UCSD-AML1 (cell line): ENCODE measurements at regions not wholly inside any gene's neighbourhood (a gene's known extent, or its start where the extent isn't known, plus 50 kb on each side); places are given as distances from the start of the nearest gene placed in this dataset.

Experiments used
- DNase-seq: peaks from one replicate; lab custom pipeline; 2025; ENCODE audit not compliant: unreplicated experiment; lab: John Stamatoyannopoulos, UW

GRCh38 chr15:89400116-89400781, 65.6 kb upstream of the POLG start:
- no peak for DNase-seq

DNA sequence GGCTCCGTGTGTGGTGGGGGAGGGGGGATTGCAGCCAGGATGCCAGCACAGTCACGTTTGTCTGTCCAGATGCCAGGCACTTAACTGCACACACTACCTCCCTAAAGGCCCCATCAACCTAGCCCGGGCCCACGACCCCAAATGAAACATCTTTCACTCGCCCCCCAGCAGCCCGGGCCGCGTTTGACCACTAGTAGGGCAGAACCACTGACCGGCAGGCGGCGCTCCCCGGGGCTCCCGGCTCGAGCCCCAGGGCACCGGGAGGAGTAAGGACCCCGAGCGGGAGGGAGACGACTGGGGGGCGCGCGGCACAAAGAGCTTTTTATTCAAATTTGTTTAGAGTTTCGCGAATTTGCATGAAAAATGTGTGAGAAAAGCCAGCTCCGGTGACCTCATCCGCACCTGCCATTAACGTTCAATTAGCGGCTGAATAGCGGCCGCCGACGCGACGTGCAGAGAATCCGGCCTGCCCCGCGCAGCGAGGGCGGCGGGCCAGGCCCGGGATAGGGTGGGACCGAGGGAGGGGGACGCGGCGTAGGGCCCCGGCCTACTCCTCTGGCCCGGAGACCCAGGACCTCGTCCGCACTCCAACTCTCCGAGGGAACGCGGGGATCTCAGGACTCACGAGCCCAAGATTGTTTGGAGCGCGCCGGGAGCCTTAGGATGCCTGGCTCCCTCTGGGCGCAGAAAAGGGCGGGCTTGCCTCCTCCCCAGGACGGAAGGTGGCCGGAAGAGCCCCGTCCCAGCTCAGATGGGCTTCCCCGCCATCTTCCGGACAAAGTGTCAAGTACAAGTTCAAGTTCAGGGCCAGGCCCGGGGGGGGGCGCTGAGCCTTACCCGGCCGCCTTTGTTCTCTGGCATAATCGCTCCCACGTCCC, 64.9 kb upstream of the POLG start:
- DNase-seq = no peak

DNA sequence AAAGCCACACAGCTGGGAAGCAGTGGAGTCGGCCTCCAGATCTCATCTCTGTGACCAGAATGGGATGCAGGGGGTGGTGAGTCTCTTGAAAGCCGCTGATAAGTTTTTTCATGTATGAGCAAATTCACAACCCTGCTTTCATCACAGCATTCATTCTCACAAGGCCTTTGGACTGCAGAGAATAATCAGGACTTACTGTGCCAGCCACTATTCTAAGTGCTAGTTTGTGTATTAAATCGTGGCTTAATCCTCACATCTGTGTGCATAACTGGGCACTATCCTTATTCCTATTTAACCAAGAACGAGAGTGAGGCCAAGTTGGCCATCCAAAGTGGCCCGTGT, 64.2 kb upstream of the POLG start:
- DNase-seq = no peak

DNA sequence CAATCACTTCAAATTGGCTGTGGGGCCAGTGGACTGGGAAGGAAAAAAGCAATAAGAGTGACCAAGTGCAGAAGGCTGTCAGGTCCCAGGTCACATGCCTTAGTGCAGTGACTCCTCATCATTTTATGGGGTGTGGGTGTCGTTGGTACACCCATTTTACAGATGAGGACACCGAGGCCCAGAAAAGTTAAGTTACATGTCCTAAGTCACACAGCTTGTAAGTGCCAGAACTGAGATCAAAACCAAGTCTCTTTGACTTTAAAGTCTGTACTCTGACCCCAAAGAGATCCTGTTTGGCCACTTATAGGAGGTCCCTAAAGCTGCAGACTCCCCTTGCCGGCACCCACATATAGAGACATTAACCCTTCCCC, 63.0 kb upstream of the POLG start:
- no peak for DNase-seq

- DNase-seq = no peak
Observed at GRCh38 chr15:89396723-89397652, 62.4 kb upstream of the POLG start.

- DNase-seq = peak; percentile 49
Observed at GRCh38 chr15:89395996-89396395, 61.4 kb upstream of the POLG start.

DNA sequence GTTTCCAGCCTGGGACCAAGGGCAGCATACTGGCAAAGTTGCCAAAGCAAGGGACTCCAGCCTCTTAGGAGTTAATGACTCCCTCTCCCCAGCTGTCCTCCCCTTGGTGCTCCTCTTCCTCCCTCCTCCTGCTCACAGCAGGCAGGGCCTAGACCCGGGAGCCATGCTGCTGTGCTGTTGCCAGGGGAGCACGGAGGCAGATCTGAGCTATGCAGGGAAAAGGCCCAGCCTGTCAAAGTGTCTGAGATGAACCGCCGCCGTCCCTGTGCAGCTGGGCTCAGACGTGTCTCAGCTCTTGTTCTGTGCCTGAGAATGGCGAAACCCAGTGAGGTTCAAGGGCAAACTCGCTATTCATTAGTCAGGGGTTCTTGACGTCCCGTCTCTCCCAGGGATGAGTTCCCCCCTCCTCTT, 60.8 kb upstream of the POLG start:
- DNase-seq = no peak

DNA sequence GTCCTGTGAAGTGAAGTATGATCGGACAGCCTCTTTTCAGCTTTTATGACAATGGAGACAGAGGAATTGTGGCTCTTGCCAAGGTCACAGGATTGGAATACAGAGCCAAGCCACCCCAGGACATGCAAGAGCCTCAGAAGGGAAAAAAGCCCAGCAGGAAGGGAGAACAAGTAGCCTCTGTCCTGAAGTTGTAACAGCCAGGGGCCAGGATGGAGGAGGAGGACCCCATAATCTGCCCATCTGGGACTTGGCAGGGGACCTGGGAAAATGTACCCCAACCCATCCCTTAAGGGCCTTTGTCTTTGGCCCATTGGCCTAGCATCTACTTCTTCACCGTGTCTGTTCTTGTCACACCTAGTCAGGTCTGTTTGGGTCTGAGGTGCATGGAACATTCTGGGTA, 60.4 kb upstream of the POLG start:
- DNase-seq = no peak

DNA sequence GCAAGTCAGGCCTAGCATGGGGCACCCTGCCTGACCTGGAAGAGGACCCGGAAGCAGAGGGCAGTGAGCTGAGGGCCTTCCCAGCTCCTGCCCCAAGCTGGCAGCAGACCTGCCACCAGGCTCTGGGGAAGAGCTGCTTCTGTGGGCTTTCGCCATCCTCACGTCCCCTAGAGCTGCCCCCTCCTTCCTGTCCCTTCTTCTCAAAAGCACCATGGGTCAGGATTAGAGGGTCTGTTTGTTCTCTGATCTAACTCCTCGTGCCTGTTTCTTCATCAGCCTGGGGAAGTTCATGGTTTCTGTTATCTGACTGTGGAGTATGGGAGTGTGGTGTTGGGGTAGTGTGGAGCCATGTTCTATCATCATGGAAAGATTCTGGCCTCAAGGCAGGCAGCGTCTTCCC, 58.4 kb upstream of the POLG start:
- no peak for DNase-seq

DNA sequence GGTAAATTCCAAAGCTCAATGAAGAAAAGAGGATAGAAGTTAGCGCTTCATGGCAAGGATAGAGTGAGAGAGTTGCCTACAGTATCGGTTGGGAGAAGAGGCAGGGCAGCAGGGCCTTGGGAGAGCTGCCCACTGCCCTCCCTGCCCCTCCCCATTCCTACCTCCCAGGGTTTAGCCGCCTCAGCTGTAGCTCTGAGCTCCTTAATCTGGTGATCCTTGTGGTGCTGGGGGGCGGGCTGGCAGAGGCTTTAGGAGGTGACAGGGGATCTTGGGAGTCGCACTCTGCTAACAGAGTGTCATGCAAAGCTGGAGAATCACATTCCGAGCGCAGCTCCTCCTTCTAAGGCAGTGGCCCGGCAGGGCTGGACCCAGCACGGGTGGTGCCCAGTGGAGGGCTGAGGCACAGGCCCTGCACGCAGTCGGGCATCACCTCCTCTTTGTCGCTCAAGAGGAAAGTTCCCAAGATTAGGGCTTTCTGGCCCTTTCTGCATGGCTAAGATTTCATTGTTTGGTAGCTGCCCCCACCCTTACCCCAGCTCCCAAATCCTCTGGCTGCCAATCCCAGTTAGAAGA, 57.1 kb upstream of the POLG start:
- DNase-seq = no peak

GRCh38 chr15:89389841-89390603, 55.4 kb upstream of the POLG start:
- no peak for DNase-seq

- no peak for DNase-seq
Observed at GRCh38 chr15:89387140-89387903, 52.7 kb upstream of the POLG start.

GRCh38 chr15:89385596-89386331, 51.1 kb upstream of the POLG start:
- DNase-seq = peak; percentile 65
